SK-N-SH treated with all-trans-retinoic acid at 6 μM for 48 hours (cell line): ENCODE measurements at regions not wholly inside any gene's neighbourhood (a gene's known extent, or its start where the extent isn't known, plus 50 kb on each side); places are given as distances from the start of the nearest gene placed in this dataset.

Source experiments
- ATAC-seq: fragments of 200-7000 bp; cut with Tn5 transposase; 3 replicates; pipeline ENCODE4 v1.9.1; 2020; ENCODE audit warnings: mild to moderate bottlenecking, moderate library complexity
- ARNTL ChIP-seq: fragments of 450-650 bp; formaldehyde crosslinking; IDR thresholded peaks from 2 replicates; pipeline ENCODE4 v1.5.0; 2020; ENCODE audit warnings: low read depth, mild to moderate bottlenecking, moderate library complexity, borderline replicate concordance
- BACH2 ChIP-seq: fragments of 250-450 bp; sonication (Bioruptor Pico); IDR thresholded peaks from 2 replicates; pipeline ENCODE4 v1.9.0; 2021; ENCODE audit warnings: mild to moderate bottlenecking, borderline replicate concordance
- CREB5 ChIP-seq: fragments of 250-450 bp; sonication (Bioruptor Pico); IDR thresholded peaks from 2 replicates; pipeline ENCODE4 v1.5.1; 2020; ENCODE audit warnings: low read depth, mild to moderate bottlenecking, moderate library complexity
- CSDC2 ChIP-seq: fragments of 250-450 bp; sonication (Bioruptor Pico); IDR thresholded peaks from 2 replicates; pipeline ENCODE4 v1.5.0; 2020; ENCODE audit warnings: mild to moderate bottlenecking, moderate library complexity
- CSRNP3 ChIP-seq: fragments of 250-450 bp; sonication (Bioruptor Pico); IDR thresholded peaks from 2 replicates; pipeline ENCODE4 v1.5.1; 2021; ENCODE audit warnings: mild to moderate bottlenecking, moderate library complexity
- ESRRG ChIP-seq: fragments of 250-450 bp; sonication (Bioruptor Pico); IDR thresholded peaks from 2 replicates; pipeline ENCODE4 v1.6.1; 2021; ENCODE audit warnings: mild to moderate bottlenecking
- GLIS3 ChIP-seq: fragments of 250-450 bp; sonication (Bioruptor Pico); IDR thresholded peaks from 2 replicates; pipeline ENCODE4 v1.5.0; 2020; ENCODE audit warnings: mild to moderate bottlenecking, moderate library complexity
- ISL1 ChIP-seq: fragments of 250-450 bp; sonication (Bioruptor Pico); IDR thresholded peaks from 2 replicates; pipeline ENCODE4 v2.1.2; 2022; ENCODE audit warnings: mild to moderate bottlenecking, moderate library complexity
- PATZ1 ChIP-seq: fragments of 250-450 bp; sonication (Bioruptor Pico); IDR thresholded peaks from 2 replicates; pipeline ENCODE4 v1.8.0; 2020; ENCODE audit warnings: mild to moderate bottlenecking, moderate library complexity, borderline replicate concordance
- POU6F1 ChIP-seq: fragments of 250-450 bp; sonication (Bioruptor Pico); IDR thresholded peaks from 2 replicates; pipeline ENCODE4 v1.8.0; 2021; ENCODE audit warnings: low read depth, mild to moderate bottlenecking, moderate library complexity, borderline replicate concordance
- PPARA ChIP-seq: fragments of 250-450 bp; sonication (Bioruptor Pico); IDR thresholded peaks from 2 replicates; pipeline ENCODE4 v1.5.0; 2020; ENCODE audit warnings: mild to moderate bottlenecking, borderline replicate concordance
- RARB ChIP-seq: fragments of 250-450 bp; sonication (Bioruptor Pico); IDR thresholded peaks from 2 replicates; pipeline ENCODE4 v1.8.0; 2021; ENCODE audit warnings: mild to moderate bottlenecking, moderate library complexity
- SNAI2 ChIP-seq: fragments of 250-450 bp; sonication (Bioruptor Pico); IDR thresholded peaks from 2 replicates; pipeline ENCODE4 v1.5.0; 2020; ENCODE audit warnings: mild to moderate bottlenecking, moderate library complexity
- TCF4 ChIP-seq: fragments of 250-450 bp; sonication (Bioruptor Pico); IDR thresholded peaks from 2 replicates; pipeline ENCODE4 v1.8.0; 2021; ENCODE audit warnings: mild to moderate bottlenecking, moderate library complexity, borderline replicate concordance
- TOX ChIP-seq: fragments of 250-450 bp; sonication (Bioruptor Pico); IDR thresholded peaks from 2 replicates; pipeline ENCODE4 v1.8.0; 2021; ENCODE audit warnings: mild to moderate bottlenecking, moderate library complexity, borderline replicate concordance
- TSHZ2 ChIP-seq: fragments of 250-450 bp; sonication (Bioruptor Pico); IDR thresholded peaks from 2 replicates; pipeline ENCODE4 v1.5.0; 2020; ENCODE audit warnings: mild to moderate bottlenecking, moderate library complexity
- ZC3H10 ChIP-seq: fragments of 250-450 bp; sonication (Bioruptor Pico); IDR thresholded peaks from 2 replicates; pipeline ENCODE4 v1.5.1; 2021; ENCODE audit warnings: mild to moderate bottlenecking, moderate library complexity
- ZFP3 ChIP-seq: fragments of 250-450 bp; sonication (Bioruptor Pico); IDR thresholded peaks from 2 replicates; pipeline ENCODE4 v1.5.0; 2020; ENCODE audit warnings: mild to moderate bottlenecking, moderate library complexity
- ZFP30 ChIP-seq: fragments of 450-650 bp; formaldehyde crosslinking; IDR thresholded peaks from 2 replicates; pipeline ENCODE4 v1.5.0; 2022; ENCODE audit warnings: mild to moderate bottlenecking, moderate library complexity
- ZNF565 ChIP-seq: fragments of 450-650 bp; formaldehyde crosslinking; conservative IDR thresholded peaks from 2 replicates; pipeline ENCODE4 v1.5.0; 2020; ENCODE audit warnings: low read depth, mild to moderate bottlenecking, moderate library complexity

- TF ChIP-seq ESRRG (CRISPR knock-in tag) (no peak), CSDC2 (CRISPR knock-in tag) (no peak), ARNTL (CRISPR knock-in tag) (no peak), TSHZ2 (no peak)
These were observed 401.3 kb upstream of the PIK3C3 start (continued) for GRCh38 chr18:41553716-41554115.

- no peak for ATAC-seq
These were observed 406.3 kb upstream of the PIK3C3 start for GRCh38 chr18:41548521-41549260.

More at GRCh38 chr18:41548521-41549260, 406.3 kb upstream of the PIK3C3 start:
- TF ChIP-seq SNAI2 (CRISPR knock-in tag) (no peak), TCF4 (CRISPR knock-in tag) (no peak), TOX (no peak), ZFP3 (CRISPR knock-in tag) (no peak), PATZ1 (CRISPR knock-in tag) (no peak), ZFP30 (no peak), TSHZ2 (no peak), CSDC2 (CRISPR knock-in tag) (no peak), PPARA (CRISPR knock-in tag) (no peak), BACH2 (no peak), RARB (no peak), ZNF565 (CRISPR knock-in tag) (no peak), CSRNP3 (CRISPR knock-in tag) (no peak), ZC3H10 (CRISPR knock-in tag) (no peak), CREB5 (CRISPR knock-in tag) (no peak), ISL1 (CRISPR knock-in tag) (no peak), POU6F1 (CRISPR knock-in tag) (no peak), GLIS3 (CRISPR knock-in tag) (no peak)
